ENCODE measurements at regions not wholly inside any gene's neighbourhood (a gene's known extent, or its start where the extent isn't known, plus 50 kb on each side); places are given as distances from the start of the nearest gene placed in this dataset.

GRCh38 chr10:124226271-124227054, 133.1 kb upstream of the CHST15 start:
- TF ChIP-seq, protein P1, sequence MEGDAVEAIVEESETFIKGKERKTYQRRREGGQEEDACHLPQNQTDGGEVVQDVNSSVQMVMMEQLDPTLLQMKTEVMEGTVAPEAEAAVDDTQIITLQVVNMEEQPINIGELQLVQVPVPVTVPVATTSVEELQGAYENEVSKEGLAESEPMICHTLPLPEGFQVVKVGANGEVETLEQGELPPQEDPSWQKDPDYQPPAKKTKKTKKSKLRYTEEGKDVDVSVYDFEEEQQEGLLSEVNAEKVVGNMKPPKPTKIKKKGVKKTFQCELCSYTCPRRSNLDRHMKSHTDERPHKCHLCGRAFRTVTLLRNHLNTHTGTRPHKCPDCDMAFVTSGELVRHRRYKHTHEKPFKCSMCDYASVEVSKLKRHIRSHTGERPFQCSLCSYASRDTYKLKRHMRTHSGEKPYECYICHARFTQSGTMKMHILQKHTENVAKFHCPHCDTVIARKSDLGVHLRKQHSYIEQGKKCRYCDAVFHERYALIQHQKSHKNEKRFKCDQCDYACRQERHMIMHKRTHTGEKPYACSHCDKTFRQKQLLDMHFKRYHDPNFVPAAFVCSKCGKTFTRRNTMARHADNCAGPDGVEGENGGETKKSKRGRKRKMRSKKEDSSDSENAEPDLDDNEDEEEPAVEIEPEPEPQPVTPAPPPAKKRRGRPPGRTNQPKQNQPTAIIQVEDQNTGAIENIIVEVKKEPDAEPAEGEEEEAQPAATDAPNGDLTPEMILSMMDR (conservative IDR thresholded peaks at IDR 0.05; ENCODE audit: low read length): no peak
- TF ChIP-seq EZH2phosphoT487 (IDR thresholded peaks at IDR 0.05; ENCODE audit: borderline replicate concordance, low read depth, low read length): no peak
